ENCODE measurements at regions not wholly inside any gene's neighbourhood (a gene's known extent, or its start where the extent isn't known, plus 50 kb on each side); places are given as distances from the start of the nearest gene placed in this dataset.

DNA sequence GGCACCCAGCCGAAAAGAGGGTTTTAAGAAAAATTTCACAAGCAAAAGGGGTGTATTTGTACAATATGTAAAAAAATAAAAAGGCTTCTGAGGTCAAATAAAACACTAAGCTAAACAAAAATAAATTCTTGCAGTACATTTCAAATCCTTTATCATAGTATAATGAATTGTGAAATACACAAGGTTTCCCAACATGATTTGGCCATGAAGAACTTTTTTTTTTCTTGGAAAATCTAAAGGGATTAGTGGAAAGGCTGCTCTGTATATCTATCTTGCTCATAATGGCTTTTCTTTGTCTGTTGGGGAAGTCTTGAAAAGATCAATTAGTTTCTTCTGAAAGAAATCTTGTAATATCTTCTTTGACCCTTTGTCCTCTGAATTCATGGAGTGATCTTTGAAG is 593.4 kb downstream of the PLPP3 start:
- no peaks in the 10 kb centered on the region for H3K36me3 ChIP-seq (ENCODE audit: control insufficient read depth in 2 of 2, extremely low read depth in 1 of 2, insufficient read depth in 1 of 2, low read length in 1 of 2)
- Mint-ChIP-seq H3K27ac (no peak overlapping the region), H3K9me3 (peaks cover 0 to 4% (median 0%) of the 10 kb centered on the region in 3 donors), H3K27me3 (peaks cover 0 to 1% of the 10 kb centered on the region in 2 donors), H3K4me3 (no peak overlapping the region), H3K4me1 (no peaks in the 10 kb centered on the region), H3K36me3 (no peaks in the 10 kb centered on the region)
- CTCF ChIA-PET, result no interaction called here
- no peak overlapping the region for H3K4me3 ChIP-seq (ENCODE audit: control insufficient read depth in 1 of 2, extremely low read depth in 1 of 2, low read length in 1 of 2)
- no peaks in the 10 kb centered on the region for H3K4me1 ChIP-seq (ENCODE audit: control insufficient read depth in 1 of 2, extremely low read depth in 1 of 2, insufficient read depth in 2 of 2, low read length in 2 of 2)
- no peaks in the 10 kb centered on the region for H3K9me3 ChIP-seq
- DNase-seq (no peak), ATAC-seq (replicated peaks in 1 of 4) (no peak)
- no peaks in the 10 kb centered on the region for H3K27me3 ChIP-seq (replicated peaks in 1 of 2; ENCODE audit: control insufficient read depth in 2 of 2, extremely low read depth in 1 of 2, insufficient read depth in 2 of 2, low read length in 1 of 2)
- H3K27ac ChIP-seq (ENCODE audit: low read length), result no peak overlapping the region
- WGBS (ENCODE audit: insufficient coverage), result no CpG with 5 or more reads among the region's 1 CpG
- POLR2A ChIA-PET, result no interaction called here

DNA sequence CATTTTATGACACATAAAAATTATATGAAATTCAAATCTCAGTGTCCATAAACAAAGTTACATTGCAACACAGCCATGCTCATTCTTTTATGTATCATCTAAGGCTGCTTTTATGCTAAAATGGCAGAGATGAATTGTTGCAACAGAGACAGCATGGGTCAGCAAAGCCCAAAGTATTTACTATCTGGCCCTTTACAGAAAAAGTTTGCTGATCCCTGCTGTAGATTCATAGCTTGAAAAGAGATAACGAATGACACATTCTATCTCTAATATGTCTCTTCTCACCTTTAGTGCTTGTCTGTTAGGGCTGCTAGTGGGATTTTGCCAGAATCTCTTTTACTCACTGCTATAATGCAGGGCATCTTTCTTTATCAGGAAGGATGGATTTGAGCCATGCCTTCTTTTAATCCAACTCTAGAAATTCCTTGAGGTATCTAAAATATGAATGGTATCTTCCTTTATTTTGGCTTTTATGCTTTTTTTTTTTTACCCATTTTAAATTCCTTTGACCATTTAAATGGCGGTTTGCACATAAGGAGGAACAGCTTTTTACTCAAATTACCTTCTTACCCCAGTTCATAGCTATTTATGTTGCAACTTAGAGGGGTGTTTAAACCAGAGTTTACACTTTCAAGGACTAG is 598.2 kb downstream of the PLPP3 start:
- no peaks in the 10 kb centered on the region for H3K36me3 Mint-ChIP-seq
- no peaks in the 10 kb centered on the region for H3K27me3 Mint-ChIP-seq
- ChIA-PET POLR2A (no interaction called here), CTCF (no interaction called here)
- no peaks in the 10 kb centered on the region for H3K4me1 Mint-ChIP-seq
- no peak overlapping the region for H3K4me3 Mint-ChIP-seq
- Histone ChIP-seq H3K9me3 (no peaks in the 10 kb centered on the region), H3K27me3 (replicated peaks in 1 of 2; ENCODE audit: control insufficient read depth in 2 of 2, extremely low read depth in 1 of 2, insufficient read depth in 2 of 2, low read length in 1 of 2) (no peaks in the 10 kb centered on the region), H3K36me3 (ENCODE audit: control insufficient read depth in 2 of 2, extremely low read depth in 1 of 2, insufficient read depth in 1 of 2, low read length in 1 of 2) (no peaks in the 10 kb centered on the region), H3K27ac (ENCODE audit: low read length) (no peak overlapping the region), H3K4me3 (ENCODE audit: control insufficient read depth in 1 of 2, extremely low read depth in 1 of 2, low read length in 1 of 2) (no peak overlapping the region), H3K4me1 (ENCODE audit: control insufficient read depth in 1 of 2, extremely low read depth in 1 of 2, insufficient read depth in 2 of 2, low read length in 2 of 2) (no peaks in the 10 kb centered on the region)
- no peak for ATAC-seq (replicated peaks in 1 of 4)
- peaks cover 0 to 4% (median 3%) of the 10 kb centered on the region in 3 donors for H3K9me3 Mint-ChIP-seq
- H3K27ac Mint-ChIP-seq, result no peak overlapping the region
- no peak for DNase-seq
- no CpG with 5 or more reads among the region's 2 CpGs for WGBS (ENCODE audit: insufficient coverage)

DNA sequence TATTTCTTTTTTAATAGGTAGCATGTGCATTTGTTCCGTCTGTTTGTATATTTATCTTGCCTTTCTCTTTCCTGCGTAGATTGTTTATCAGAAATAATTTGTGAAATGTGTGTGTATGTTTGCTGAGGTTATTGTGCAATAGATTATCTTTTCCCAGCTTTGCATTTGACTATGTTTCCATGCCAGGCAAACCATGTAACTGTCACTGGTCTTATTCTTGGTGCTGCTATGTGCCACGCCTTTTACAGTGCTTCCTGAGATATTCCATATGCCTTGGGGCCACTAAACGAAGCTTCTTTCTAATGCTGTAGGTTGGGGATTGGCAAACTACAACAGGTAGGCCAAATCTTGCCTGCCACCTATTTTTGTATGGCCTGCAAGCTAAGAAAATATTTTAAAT is 598.8 kb downstream of the PLPP3 start:
- no peak overlapping the region for H3K4me3 ChIP-seq (ENCODE audit: control insufficient read depth in 1 of 2, extremely low read depth in 1 of 2, low read length in 1 of 2)
- ChIA-PET POLR2A (interaction anchor here in 1 of 2 donors (0.6 kb wide), 1 partner anchor 19 kb away, joined by 4 read pairs; no protein-coding TSS in a partner anchor), CTCF (no interaction called here)
- no peaks in the 10 kb centered on the region for H3K4me1 Mint-ChIP-seq
- no peaks in the 10 kb centered on the region for H3K36me3 Mint-ChIP-seq
- H3K27me3 ChIP-seq (replicated peaks in 1 of 2; ENCODE audit: control insufficient read depth in 2 of 2, extremely low read depth in 1 of 2, insufficient read depth in 2 of 2, low read length in 1 of 2), result no peaks in the 10 kb centered on the region
- H3K36me3 ChIP-seq (ENCODE audit: control insufficient read depth in 2 of 2, extremely low read depth in 1 of 2, insufficient read depth in 1 of 2, low read length in 1 of 2), result no peaks in the 10 kb centered on the region
- H3K9me3 ChIP-seq, result no peaks in the 10 kb centered on the region
- DNase-seq (no peak), ATAC-seq (replicated peaks in 1 of 4) (no peak)
- no peaks in the 10 kb centered on the region for H3K4me1 ChIP-seq (ENCODE audit: control insufficient read depth in 1 of 2, extremely low read depth in 1 of 2, insufficient read depth in 2 of 2, low read length in 2 of 2)
- H3K4me3 Mint-ChIP-seq, result no peak overlapping the region
- no peak overlapping the region for H3K27ac Mint-ChIP-seq
- H3K27me3 Mint-ChIP-seq, result no peaks in the 10 kb centered on the region
- peaks cover 0 to 4% (median 3%) of the 10 kb centered on the region in 3 donors for H3K9me3 Mint-ChIP-seq
- no CpG with 5 or more reads among the region's 4 CpGs for WGBS (ENCODE audit: insufficient coverage)
- H3K27ac ChIP-seq (ENCODE audit: low read length), result no peak overlapping the region

DNA sequence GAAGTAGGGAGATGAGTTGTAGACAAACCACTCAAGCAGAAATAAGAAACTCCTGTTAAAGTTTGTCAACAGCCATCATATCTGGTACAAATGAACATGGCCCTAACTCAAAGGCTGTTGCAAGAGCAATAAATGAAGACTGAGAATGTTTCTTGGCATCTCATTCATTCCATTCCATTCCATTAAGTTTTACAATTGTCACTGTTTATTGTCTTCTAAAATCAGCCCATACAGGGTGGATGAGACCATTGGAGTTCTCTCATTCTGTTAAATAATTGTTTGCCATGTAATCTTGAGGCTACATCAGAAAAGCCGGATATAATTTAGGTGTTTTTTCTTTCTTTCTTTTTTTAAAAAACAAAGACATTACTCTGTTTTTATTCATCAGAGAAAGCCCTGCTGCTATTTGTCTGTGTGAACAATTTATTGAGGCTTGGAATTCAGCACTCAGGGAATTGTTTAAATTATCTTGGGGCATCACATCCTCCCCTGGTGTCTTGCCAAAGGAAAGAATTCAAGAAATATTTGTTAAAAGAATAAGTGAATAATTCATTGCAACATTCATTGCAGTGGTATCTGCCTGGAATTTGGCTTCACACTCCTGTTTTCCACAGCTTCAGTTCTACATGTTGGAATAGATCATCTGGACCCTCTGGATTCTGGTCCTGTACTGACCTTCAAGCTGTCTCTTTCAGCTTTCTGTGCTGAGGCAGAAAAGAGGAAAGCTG is 604.5 kb downstream of the PLPP3 start:
- H3K27me3 Mint-ChIP-seq, result peaks cover 2 to 3% of the 10 kb centered on the region in 2 donors
- H3K27me3 ChIP-seq (replicated peaks in 1 of 2; ENCODE audit: control insufficient read depth in 2 of 2, extremely low read depth in 1 of 2, insufficient read depth in 2 of 2, low read length in 1 of 2), result no peaks in the 10 kb centered on the region
- H3K9me3 ChIP-seq, result no peaks in the 10 kb centered on the region
- CTCF ChIA-PET, result no interaction called here
- H3K4me1 Mint-ChIP-seq, result no peaks in the 10 kb centered on the region
- no peaks in the 10 kb centered on the region for H3K4me1 ChIP-seq (ENCODE audit: control insufficient read depth in 1 of 2, extremely low read depth in 1 of 2, insufficient read depth in 2 of 2, low read length in 2 of 2)
- DNase-seq, result no peak
- H3K4me3 ChIP-seq (ENCODE audit: control insufficient read depth in 1 of 2, extremely low read depth in 1 of 2, low read length in 1 of 2), result no peak overlapping the region
- H3K4me3 Mint-ChIP-seq, result no peak overlapping the region
- no peak overlapping the region for H3K27ac Mint-ChIP-seq
- POLR2A ChIA-PET, result no interaction called here
- H3K9me3 Mint-ChIP-seq, result peaks cover 3 to 11% (median 6%) of the 10 kb centered on the region in 3 donors
- no CpG with 5 or more reads among the region's 1 CpG for WGBS (ENCODE audit: insufficient coverage)
- no peaks in the 10 kb centered on the region for H3K36me3 Mint-ChIP-seq
- no peak overlapping the region for H3K27ac ChIP-seq (ENCODE audit: low read length)
- no peak for ATAC-seq (replicated peaks in 1 of 4)
- no peaks in the 10 kb centered on the region for H3K36me3 ChIP-seq (ENCODE audit: control insufficient read depth in 2 of 2, extremely low read depth in 1 of 2, insufficient read depth in 1 of 2, low read length in 1 of 2)

DNA sequence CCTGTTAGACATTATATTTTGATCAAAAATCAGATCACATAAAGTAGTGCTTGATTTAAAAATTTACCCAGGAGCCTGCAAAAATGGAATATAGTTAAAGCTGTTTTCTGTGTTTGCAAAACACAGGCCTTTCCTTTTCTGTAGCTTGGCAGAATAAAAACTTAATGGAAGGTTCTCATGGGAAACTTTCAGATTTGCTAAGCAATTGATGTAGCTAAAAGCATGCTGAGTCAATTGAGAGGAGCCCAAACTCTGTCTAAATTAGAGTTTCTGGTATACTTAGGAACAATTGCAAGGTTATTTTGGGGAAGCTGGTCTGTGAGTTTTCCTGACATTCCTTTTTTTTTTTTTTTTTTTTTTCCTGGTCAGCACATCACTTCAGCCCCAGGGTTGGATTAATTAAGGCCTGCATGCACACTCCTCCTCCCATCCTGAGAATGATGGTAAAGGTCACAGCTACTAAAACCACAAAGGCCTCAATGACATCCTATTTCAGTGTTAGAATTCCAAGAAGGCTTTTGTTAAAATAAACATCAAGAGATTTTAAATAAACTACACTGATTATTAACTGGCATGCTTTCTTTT is 608.7 kb downstream of the PLPP3 start:
- H3K4me1 ChIP-seq (ENCODE audit: control insufficient read depth in 1 of 2, extremely low read depth in 1 of 2, insufficient read depth in 2 of 2, low read length in 2 of 2), result no peaks in the 10 kb centered on the region
- H3K27me3 ChIP-seq (replicated peaks in 1 of 2; ENCODE audit: control insufficient read depth in 2 of 2, extremely low read depth in 1 of 2, insufficient read depth in 2 of 2, low read length in 1 of 2), result no peaks in the 10 kb centered on the region
- no peak overlapping the region for H3K27ac Mint-ChIP-seq
- no peaks in the 10 kb centered on the region for H3K36me3 ChIP-seq (ENCODE audit: control insufficient read depth in 2 of 2, extremely low read depth in 1 of 2, insufficient read depth in 1 of 2, low read length in 1 of 2)
- H3K27me3 Mint-ChIP-seq, result peaks cover 7% of the 10 kb centered on the region in 2 donors
- no peaks in the 10 kb centered on the region for H3K4me1 Mint-ChIP-seq
- ATAC-seq (replicated peaks in 1 of 4) (no peak), DNase-seq (no peak)
- POLR2A ChIA-PET, result no interaction called here
- H3K4me3 Mint-ChIP-seq, result no peak overlapping the region
- no peaks in the 10 kb centered on the region for H3K36me3 Mint-ChIP-seq
- peaks cover 3 to 11% (median 10%) of the 10 kb centered on the region in 3 donors for H3K9me3 Mint-ChIP-seq
- no peak overlapping the region for H3K27ac ChIP-seq (ENCODE audit: low read length)
- H3K4me3 ChIP-seq (ENCODE audit: control insufficient read depth in 1 of 2, extremely low read depth in 1 of 2, low read length in 1 of 2), result no peak overlapping the region
- H3K9me3 ChIP-seq, result no peaks in the 10 kb centered on the region
- CTCF ChIA-PET, result no interaction called here

DNA sequence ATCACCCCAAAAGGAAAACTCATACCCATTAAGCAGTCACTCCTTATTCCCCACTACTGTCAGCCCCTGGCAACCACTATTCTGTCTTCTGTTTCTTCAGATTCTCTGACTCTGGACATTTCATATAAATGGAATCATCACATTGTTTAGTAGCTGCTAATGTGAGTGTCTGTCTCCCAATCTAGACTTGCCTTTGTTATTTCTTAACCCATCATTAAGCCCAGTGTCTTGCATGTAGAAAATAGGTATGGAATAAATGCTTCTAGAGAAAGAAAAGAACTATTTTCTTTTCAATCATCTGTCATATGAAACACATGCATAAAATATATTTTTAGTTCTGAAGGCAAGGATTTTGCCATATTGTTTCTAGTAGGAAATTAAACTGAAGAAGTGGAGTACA is 610.0 kb downstream of the PLPP3 start:
- Histone ChIP-seq H3K4me1 (ENCODE audit: control insufficient read depth in 1 of 2, extremely low read depth in 1 of 2, insufficient read depth in 2 of 2, low read length in 2 of 2) (no peaks in the 10 kb centered on the region), H3K27ac (ENCODE audit: low read length) (no peak overlapping the region), H3K9me3 (no peaks in the 10 kb centered on the region), H3K27me3 (replicated peaks in 1 of 2; ENCODE audit: control insufficient read depth in 2 of 2, extremely low read depth in 1 of 2, insufficient read depth in 2 of 2, low read length in 1 of 2) (no peaks in the 10 kb centered on the region), H3K4me3 (ENCODE audit: control insufficient read depth in 1 of 2, extremely low read depth in 1 of 2, low read length in 1 of 2) (no peak overlapping the region), H3K36me3 (ENCODE audit: control insufficient read depth in 2 of 2, extremely low read depth in 1 of 2, insufficient read depth in 1 of 2, low read length in 1 of 2) (no peaks in the 10 kb centered on the region)
- H3K4me1 Mint-ChIP-seq, result no peaks in the 10 kb centered on the region
- CTCF ChIA-PET, result no interaction called here
- POLR2A ChIA-PET, result no interaction called here
- DNase-seq (no peak), ATAC-seq (replicated peaks in 1 of 4) (no peak)
- H3K36me3 Mint-ChIP-seq, result no peaks in the 10 kb centered on the region
- no peak overlapping the region for H3K4me3 Mint-ChIP-seq
- H3K27me3 Mint-ChIP-seq, result peaks cover 7% of the 10 kb centered on the region in 2 donors
- no peak overlapping the region for H3K27ac Mint-ChIP-seq
- H3K9me3 Mint-ChIP-seq, result peaks cover under 1 to 11% (median 10%) of the 10 kb centered on the region in 3 donors
